HCT116 (cell line): ENCODE measurements at regions not wholly inside any gene's neighbourhood (a gene's known extent, or its start where the extent isn't known, plus 50 kb on each side); places are given as distances from the start of the nearest gene placed in this dataset.

Experiments
- ATAC-seq: fragments of 200-7000 bp; cut with Tn5 transposase; 2 replicates; pipeline ENCODE4 v1.9.1; 2020; ENCODE audit warnings: mild to moderate bottlenecking, moderate library complexity
- BruUV-seq: library from RNA; stranded (reverse); fragments of 400-500 nt; replicated peaks from 2 replicates; lab custom pipeline; 2021; lab: Mats Ljungman, UMichigan
- CTCF ChIA-PET: fragments of 300-600 bp; sonication (Branson Sonifier 250); formaldehyde crosslinking; loops from one replicate; lab custom pipeline; 2021; ENCODE audit warnings: antibody characterized with exemption; lab: Charles Lee
- POLR2A ChIA-PET: fragments of 300-600, 350-600 bp; sonication (Branson Sonifier 250); formaldehyde crosslinking; loops from one replicate; lab custom pipeline; 2021; ENCODE audit warnings: antibody characterized with exemption; lab: Charles Lee
- RAD21 ChIA-PET, 2 experiments: fragments of 300-600 bp; sonication (Branson Sonifier 250); formaldehyde crosslinking; loops; one replicate each; lab custom pipeline; 2023; ENCODE audit warnings: low total read pairs in 2 of 2; ENCODE audit not compliant: uncharacterized antibody in 2 of 2, unreplicated experiment in 2 of 2, low non-redundant PET in 1 of 2; lab: Charles Lee
- DNase-seq: peaks from one replicate; pipeline ENCODE4 v3.0.0-alpha.2; 2010; ENCODE audit warnings: low read depth, low spot score
- H2AFZ ChIP-seq: fragments of 200-600 bp; shearing (Covaris generic), sonication (generic); 2 replicates; pipeline ENCODE4 v1.6.1; 2017; ENCODE audit warnings: low read depth, mixed run types, mixed read lengths, antibody characterized with exemption, low read length; ENCODE audit not compliant: poor library complexity, severe bottlenecking
- H3K27ac ChIP-seq: 2 replicates; pipeline ENCODE4 v1.5.1; 2012; ENCODE audit warnings: low read depth, low read length
- H3K27me3 ChIP-seq: fragments of 200-600 bp; sonication (generic); 2 replicates; pipeline ENCODE4 v1.6.1; 2016; ENCODE audit warnings: mixed run types, low read length, mixed read lengths; ENCODE audit not compliant: insufficient read depth
- H3K36me3 ChIP-seq, 2 experiments: fragments of 200-500 bp in 1 of 2; fragments of 200-600 bp in 1 of 2; sonication (Bioruptor generic) in 1 of 2; sonication (generic) in 1 of 2; 2 replicates each; pipeline versions ENCODE4 v1.5.1 to v1.6.1; 2014 to 2016; ENCODE audit warnings: low read length in 2 of 2, inconsistent platforms in 1 of 2, mixed read lengths in 1 of 2, mixed run types in 1 of 2; ENCODE audit not compliant: insufficient read depth in 2 of 2, control insufficient read depth in 1 of 2
- H3K4me1 ChIP-seq, 2 experiments: fragments of 200-600 bp in 1 of 2; sonication (generic) in 1 of 2; 2 replicates each; pipeline versions ENCODE4 v1.5.1 to v1.6.1; 2012 to 2017; ENCODE audit warnings: low read length in 2 of 2, inconsistent platforms in 1 of 2, mild to moderate bottlenecking in 1 of 2, mixed read lengths in 1 of 2, mixed run types in 1 of 2, moderate library complexity in 1 of 2; ENCODE audit not compliant: insufficient read depth in 2 of 2, control insufficient read depth in 1 of 2
- H3K4me2 ChIP-seq: fragments of 200-600 bp; sonication (generic); 2 replicates; pipeline ENCODE4 v1.6.1; 2017; ENCODE audit warnings: mixed run types, low read length, mixed read lengths
- H3K4me3 ChIP-seq, 2 experiments: fragments of 200-600 bp in 1 of 2; sonication (generic) in 1 of 2; replicated peaks in 1 of 2; 2 replicates each; pipeline ENCODE4 v1.5.1; 2011 to 2016; ENCODE audit warnings: low read length in 2 of 2, control low read depth in 1 of 2, low read depth in 1 of 2, mild to moderate bottlenecking in 1 of 2, mixed read lengths in 1 of 2, mixed run types in 1 of 2
- H3K79me2 ChIP-seq: fragments of 200-600 bp; sonication (generic); 2 replicates; pipeline ENCODE4 v1.6.1; 2017; ENCODE audit warnings: mild to moderate bottlenecking, mixed run types, low read length, moderate library complexity, mixed read lengths; ENCODE audit not compliant: insufficient read depth
- H3K9ac ChIP-seq: fragments of 200-600 bp; sonication (generic); 2 replicates; pipeline ENCODE4 v1.6.1; 2016; ENCODE audit warnings: low read length, mixed read lengths
- H3K9me2 ChIP-seq: fragments of 200-600 bp; sonication (generic), shearing (Covaris generic); 2 replicates; pipeline ENCODE4 v1.6.1; 2017; ENCODE audit warnings: mixed run types, mild to moderate bottlenecking, moderate library complexity; ENCODE audit not compliant: insufficient read depth
- H3K9me3 ChIP-seq, 2 experiments: fragments of 200-500 bp in 1 of 2; fragments of 200-600 bp in 1 of 2; sonication (Bioruptor generic) in 1 of 2; sonication (generic) in 1 of 2; 2 replicates each; pipeline ENCODE4 v1.6.1; 2014 to 2017; ENCODE audit warnings: low read length in 2 of 2, mixed read lengths in 2 of 2, inconsistent platforms in 1 of 2, low read depth in 1 of 2, mild to moderate bottlenecking in 1 of 2, mixed run types in 1 of 2, moderate library complexity in 1 of 2; ENCODE audit not compliant: control insufficient read depth in 1 of 2, insufficient read depth in 1 of 2
- H4K20me1 ChIP-seq: fragments of 200-600 bp; sonication (generic), shearing (Covaris generic); 2 replicates; pipeline ENCODE4 v1.6.1; 2017; ENCODE audit warnings: mixed run types, mild to moderate bottlenecking, moderate library complexity; ENCODE audit not compliant: insufficient read depth
- CBX3 ChIP-seq: IDR thresholded peaks from 2 replicates; pipeline ENCODE4 v1.6.1; 2012; ENCODE audit warnings: low read depth
- FOSL1 ChIP-seq: IDR thresholded peaks from 2 replicates; pipeline ENCODE4 v1.6.1; 2012; ENCODE audit warnings: low read depth
- JUND ChIP-seq: IDR thresholded peaks from 2 replicates; pipeline ENCODE4 v1.6.1; 2012
- SIN3A ChIP-seq: IDR thresholded peaks from 2 replicates; pipeline ENCODE4 v1.6.1; 2012; ENCODE audit warnings: low read depth
- SP1 ChIP-seq: IDR thresholded peaks from 2 replicates; pipeline ENCODE4 v1.6.1; 2012; ENCODE audit warnings: low read depth
- SRF ChIP-seq: IDR thresholded peaks from 2 replicates; pipeline ENCODE4 v1.6.1; 2012; ENCODE audit warnings: low read depth
- intact Hi-C: fragments of 100-400 bp; cut with micrococcal nuclease; formaldehyde crosslinking; loops from 2 replicates; pipeline ENCODE4 v1.10.0; 2022
- TF ChIP-seq, protein P1 (sequence below): IDR thresholded peaks from 2 replicates; pipeline ENCODE4 v1.6.1; 2012; ENCODE audit warnings: low read depth
- TF ChIP-seq, protein P2 (sequence below): IDR thresholded peaks from 2 replicates; pipeline ENCODE4 v1.6.1; 2012

GRCh38 chr12:77166696-77167095 lies 101.3 kb upstream of the E2F7 start:
- H3K79me2 ChIP-seq: no peaks in the 10 kb centered on the region
- no peaks in the 10 kb centered on the region for H3K36me3 ChIP-seq
- no peaks in the 10 kb centered on the region for H4K20me1 ChIP-seq
- H3K27me3 ChIP-seq: no peaks in the 10 kb centered on the region
- ChIA-PET POLR2A (no interaction called here), CTCF (no interaction called here), RAD21 (no interaction called here)
- DNase-seq (no peak), ATAC-seq (no peak)
- H3K27ac ChIP-seq: no peak overlapping the region
- no peaks in the 10 kb centered on the region for H3K9me3 ChIP-seq
- no peak overlapping the region for H3K9ac ChIP-seq
- no peak overlapping the region for H3K4me2 ChIP-seq
- TF ChIP-seq, protein P1, sequence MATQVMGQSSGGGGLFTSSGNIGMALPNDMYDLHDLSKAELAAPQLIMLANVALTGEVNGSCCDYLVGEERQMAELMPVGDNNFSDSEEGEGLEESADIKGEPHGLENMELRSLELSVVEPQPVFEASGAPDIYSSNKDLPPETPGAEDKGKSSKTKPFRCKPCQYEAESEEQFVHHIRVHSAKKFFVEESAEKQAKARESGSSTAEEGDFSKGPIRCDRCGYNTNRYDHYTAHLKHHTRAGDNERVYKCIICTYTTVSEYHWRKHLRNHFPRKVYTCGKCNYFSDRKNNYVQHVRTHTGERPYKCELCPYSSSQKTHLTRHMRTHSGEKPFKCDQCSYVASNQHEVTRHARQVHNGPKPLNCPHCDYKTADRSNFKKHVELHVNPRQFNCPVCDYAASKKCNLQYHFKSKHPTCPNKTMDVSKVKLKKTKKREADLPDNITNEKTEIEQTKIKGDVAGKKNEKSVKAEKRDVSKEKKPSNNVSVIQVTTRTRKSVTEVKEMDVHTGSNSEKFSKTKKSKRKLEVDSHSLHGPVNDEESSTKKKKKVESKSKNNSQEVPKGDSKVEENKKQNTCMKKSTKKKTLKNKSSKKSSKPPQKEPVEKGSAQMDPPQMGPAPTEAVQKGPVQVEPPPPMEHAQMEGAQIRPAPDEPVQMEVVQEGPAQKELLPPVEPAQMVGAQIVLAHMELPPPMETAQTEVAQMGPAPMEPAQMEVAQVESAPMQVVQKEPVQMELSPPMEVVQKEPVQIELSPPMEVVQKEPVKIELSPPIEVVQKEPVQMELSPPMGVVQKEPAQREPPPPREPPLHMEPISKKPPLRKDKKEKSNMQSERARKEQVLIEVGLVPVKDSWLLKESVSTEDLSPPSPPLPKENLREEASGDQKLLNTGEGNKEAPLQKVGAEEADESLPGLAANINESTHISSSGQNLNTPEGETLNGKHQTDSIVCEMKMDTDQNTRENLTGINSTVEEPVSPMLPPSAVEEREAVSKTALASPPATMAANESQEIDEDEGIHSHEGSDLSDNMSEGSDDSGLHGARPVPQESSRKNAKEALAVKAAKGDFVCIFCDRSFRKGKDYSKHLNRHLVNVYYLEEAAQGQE: no peak
- no peaks in the 10 kb centered on the region for H3K9me2 ChIP-seq
- intact Hi-C loops: no loop called here
- H2AFZ ChIP-seq: no peak overlapping the region
- H3K4me1 ChIP-seq: no peaks in the 10 kb centered on the region
- no peak overlapping the region for H3K4me3 ChIP-seq
- no TSS peak for BruUV-seq

- Histone ChIP-seq H3K9ac (no peak overlapping the region), H3K27me3 (no peaks in the 10 kb centered on the region), H3K4me3 (no peak overlapping the region), H3K79me2 (no peaks in the 10 kb centered on the region), H3K4me1 (no peaks in the 10 kb centered on the region), H2AFZ (no peak overlapping the region), H3K4me2 (no peak overlapping the region), H3K9me3 (no peaks in the 10 kb centered on the region), H3K9me2 (no peaks in the 10 kb centered on the region), H3K36me3 (no peaks in the 10 kb centered on the region), H4K20me1 (no peaks in the 10 kb centered on the region), H3K27ac (no peak overlapping the region)
- TF ChIP-seq JUND (no peak), SRF (no peak), FOSL1 (no peak), SIN3A (no peak), SP1 (no peak), CBX3 (no peak)
- TF ChIP-seq, protein P2, sequence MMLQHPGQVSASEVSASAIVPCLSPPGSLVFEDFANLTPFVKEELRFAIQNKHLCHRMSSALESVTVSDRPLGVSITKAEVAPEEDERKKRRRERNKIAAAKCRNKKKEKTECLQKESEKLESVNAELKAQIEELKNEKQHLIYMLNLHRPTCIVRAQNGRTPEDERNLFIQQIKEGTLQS: no peak
- TF ChIP-seq, protein P1: no peak
- ChIA-PET CTCF (interaction anchor here (2.7 kb wide), 1 partner anchor 11 kb away, joined by 9 read pairs; no protein-coding TSS in a partner anchor), POLR2A (no interaction called here), RAD21 (no interaction called here)
- DNase-seq (no peak), ATAC-seq (no peak)
- intact Hi-C loops: no loop called here
- no TSS peak for BruUV-seq
Measured at GRCh38 chr12:77163074-77164038, 98.0 kb upstream of the E2F7 start.
